SK-N-SH (cell line): ENCODE measurements at regions not wholly inside any gene's neighbourhood (a gene's known extent, or its start where the extent isn't known, plus 50 kb on each side); places are given as distances from the start of the nearest gene placed in this dataset.

Experiments
- FOXJ3 ChIP-seq: sonication (generic); formaldehyde crosslinking; IDR thresholded peaks from 2 replicates; pipeline ENCODE4 v1.5.1; 2020; ENCODE audit warnings: mild to moderate bottlenecking, missing genetic modification reagents
- NFIC ChIP-seq: IDR thresholded peaks from 2 replicates; pipeline ENCODE4 v1.4.0; 2012; ENCODE audit warnings: borderline replicate concordance
- NRF1 ChIP-seq: IDR thresholded peaks from 2 replicates; pipeline ENCODE4 v1.6.1; 2012; ENCODE audit warnings: low read depth, mild to moderate bottlenecking, low read length
- POLR2AphosphoS5 ChIP-seq: IDR thresholded peaks from 2 replicates; pipeline ENCODE4 v1.6.1; 2012; ENCODE audit warnings: low read depth, low read length
- USF2 ChIP-seq: fragments of 150-350 bp; IDR thresholded peaks from 2 replicates; pipeline ENCODE4 v1.6.1; 2017; ENCODE audit warnings: antibody characterized with exemption, low read length, low read depth, borderline replicate concordance
- TF ChIP-seq, protein P1 (sequence below): IDR thresholded peaks from 2 replicates; pipeline ENCODE4 v1.4.0; 2012; ENCODE audit warnings: low read depth
- TF ChIP-seq, protein P2 (sequence below): fragments of 200-600 bp; sonication (generic); IDR thresholded peaks from 2 replicates; pipeline ENCODE4 v1.6.1; 2017; ENCODE audit warnings: antibody characterized with exemption, mild to moderate bottlenecking, moderate library complexity

DNA sequence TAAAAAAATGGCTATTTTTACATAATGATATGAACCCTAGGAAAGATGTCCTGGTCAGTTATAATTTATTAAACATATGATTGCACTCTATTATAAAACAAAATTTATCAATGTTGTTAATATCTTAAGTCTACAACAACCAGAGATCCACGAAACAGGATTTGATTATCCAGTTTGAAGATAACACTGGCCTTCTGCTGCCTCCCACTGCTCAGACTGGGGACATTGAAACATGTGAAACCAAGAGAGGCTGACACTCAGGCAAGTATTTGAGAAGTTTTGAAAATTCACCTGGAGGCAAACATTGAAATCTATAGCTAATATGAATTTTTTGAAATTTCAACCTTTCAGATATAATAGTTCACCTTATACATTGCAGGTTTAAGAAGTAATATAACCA lies 219.3 kb upstream of the HSF2 start:
- TF ChIP-seq, protein P1, sequence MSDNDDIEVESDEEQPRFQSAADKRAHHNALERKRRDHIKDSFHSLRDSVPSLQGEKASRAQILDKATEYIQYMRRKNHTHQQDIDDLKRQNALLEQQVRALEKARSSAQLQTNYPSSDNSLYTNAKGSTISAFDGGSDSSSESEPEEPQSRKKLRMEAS: no peak
- TF ChIP-seq, protein P2, sequence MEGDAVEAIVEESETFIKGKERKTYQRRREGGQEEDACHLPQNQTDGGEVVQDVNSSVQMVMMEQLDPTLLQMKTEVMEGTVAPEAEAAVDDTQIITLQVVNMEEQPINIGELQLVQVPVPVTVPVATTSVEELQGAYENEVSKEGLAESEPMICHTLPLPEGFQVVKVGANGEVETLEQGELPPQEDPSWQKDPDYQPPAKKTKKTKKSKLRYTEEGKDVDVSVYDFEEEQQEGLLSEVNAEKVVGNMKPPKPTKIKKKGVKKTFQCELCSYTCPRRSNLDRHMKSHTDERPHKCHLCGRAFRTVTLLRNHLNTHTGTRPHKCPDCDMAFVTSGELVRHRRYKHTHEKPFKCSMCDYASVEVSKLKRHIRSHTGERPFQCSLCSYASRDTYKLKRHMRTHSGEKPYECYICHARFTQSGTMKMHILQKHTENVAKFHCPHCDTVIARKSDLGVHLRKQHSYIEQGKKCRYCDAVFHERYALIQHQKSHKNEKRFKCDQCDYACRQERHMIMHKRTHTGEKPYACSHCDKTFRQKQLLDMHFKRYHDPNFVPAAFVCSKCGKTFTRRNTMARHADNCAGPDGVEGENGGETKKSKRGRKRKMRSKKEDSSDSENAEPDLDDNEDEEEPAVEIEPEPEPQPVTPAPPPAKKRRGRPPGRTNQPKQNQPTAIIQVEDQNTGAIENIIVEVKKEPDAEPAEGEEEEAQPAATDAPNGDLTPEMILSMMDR: peak; percentile 39
- TF ChIP-seq POLR2AphosphoS5: no peak
- TF ChIP-seq USF2: no peak
- TF ChIP-seq NFIC: no peak
- no peak for TF ChIP-seq NRF1
- TF ChIP-seq FOXJ3: no peak
